ENCODE measurements at regions not wholly inside any gene's neighbourhood (a gene's known extent, or its start where the extent isn't known, plus 50 kb on each side); places are given as distances from the start of the nearest gene placed in this dataset.

GRCh38 chr11:45341372-45341771, 55.2 kb upstream of the SYT13 start:
- no peak for DNase-seq

GRCh38 chr11:45339729-45340519, 53.8 kb upstream of the SYT13 start:
- peak; percentile 97 for DNase-seq

GRCh38 chr11:45337583-45338360, 51.6 kb upstream of the SYT13 start:
- DNase-seq: no peak

GRCh38 chr11:45336136-45336535, 50.0 kb upstream of the SYT13 start:
- no peak for DNase-seq
